ENCODE measurements at regions not wholly inside any gene's neighbourhood (a gene's known extent, or its start where the extent isn't known, plus 50 kb on each side); places are given as distances from the start of the nearest gene placed in this dataset.

DNA sequence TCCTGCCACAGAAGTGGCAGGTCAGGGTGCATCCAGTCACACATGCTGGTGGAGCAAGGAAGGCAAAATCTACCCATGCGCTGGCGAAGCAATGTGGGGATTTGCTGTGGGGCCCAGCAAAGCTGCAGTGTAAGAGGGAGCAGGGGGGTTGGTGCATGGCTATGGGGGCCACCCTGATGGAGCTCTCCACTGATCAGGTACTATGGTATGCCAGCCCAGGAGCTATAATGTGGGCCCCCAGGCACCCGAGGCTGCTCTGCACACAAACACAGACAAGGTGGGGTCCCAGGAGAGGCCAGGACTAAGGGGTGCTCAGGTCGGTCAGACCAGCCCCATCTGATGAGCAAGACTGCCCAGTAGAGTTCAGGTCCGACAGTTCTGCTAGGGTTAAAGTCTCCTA, 213.5 kb downstream of the ZC3H11B start:
- DNase-seq (ENCODE audit: low read depth in 2 of 2) = no peak

DNA sequence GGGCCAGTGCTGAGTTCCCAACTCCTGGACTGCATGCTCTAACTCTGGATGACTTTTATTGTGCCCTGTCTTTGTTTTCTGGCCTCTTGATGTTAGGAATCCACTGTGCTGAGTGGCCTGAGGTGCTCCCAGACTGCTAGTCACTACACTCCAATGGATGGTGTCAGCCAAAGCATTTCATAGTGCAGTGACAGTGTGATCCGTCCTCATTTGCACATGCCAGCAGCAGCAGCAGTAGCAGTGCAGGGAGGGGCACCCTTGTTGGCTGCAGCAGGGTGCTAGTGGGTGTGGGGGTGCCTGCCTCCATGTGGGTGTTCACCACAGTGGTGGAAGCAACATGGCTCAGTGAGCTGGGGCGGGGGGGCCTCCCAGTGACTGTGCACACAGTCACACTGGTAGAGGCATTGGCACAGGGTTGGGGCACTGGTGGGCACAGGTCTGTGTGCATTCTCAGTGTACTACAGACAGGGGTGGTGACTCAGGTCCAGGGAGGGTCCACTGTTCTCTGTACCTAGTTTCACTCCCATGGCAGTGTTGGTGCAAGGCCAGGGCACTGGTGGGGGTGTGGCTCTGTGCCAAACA, 214.0 kb downstream of the ZC3H11B start:
- no peak for DNase-seq (ENCODE audit: low read depth in 2 of 2)

DNA sequence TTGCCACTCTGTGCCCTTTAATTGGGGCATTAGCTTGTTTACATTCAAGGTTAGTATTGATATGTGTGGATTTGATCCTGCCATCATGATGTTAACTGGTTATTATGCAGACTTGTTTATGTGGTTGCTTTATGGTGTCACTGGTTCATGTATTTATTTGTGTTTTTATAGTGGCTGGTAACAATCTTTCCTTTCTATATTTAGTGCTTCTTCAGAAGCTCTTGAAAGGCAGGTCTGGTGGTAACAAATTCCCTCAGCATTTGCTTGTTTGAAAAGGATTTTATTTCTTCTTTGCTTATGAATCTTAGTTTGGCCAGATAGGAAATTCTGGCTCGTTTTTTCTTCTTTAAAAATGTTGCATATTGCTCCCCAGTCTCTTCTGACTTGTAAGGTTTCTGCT, 215.4 kb downstream of the ZC3H11B start:
- DNase-seq (ENCODE audit: low read depth in 2 of 2) = no peak

DNA sequence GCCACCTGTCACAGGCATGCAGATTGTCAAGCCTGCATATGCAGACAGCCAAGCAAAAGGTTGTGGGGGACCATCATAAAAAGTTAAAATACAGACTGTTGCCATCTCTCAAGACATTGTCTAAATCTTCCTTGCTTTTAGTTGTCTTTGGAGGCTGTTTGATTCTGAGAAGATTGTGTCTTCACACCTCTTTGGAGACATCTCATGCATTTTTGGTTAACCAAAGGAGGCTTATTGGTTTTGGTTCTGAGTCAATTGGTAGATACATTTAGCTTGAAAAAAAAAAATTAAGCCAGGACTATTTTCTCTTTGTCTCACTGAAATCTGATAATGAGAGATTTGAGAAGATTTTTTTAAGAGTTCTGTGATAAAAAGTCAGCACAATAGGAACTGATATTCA, 217.6 kb downstream of the LYPLAL1 start:
- DNase-seq (ENCODE audit: low read depth in 2 of 2) = no peak

DNA sequence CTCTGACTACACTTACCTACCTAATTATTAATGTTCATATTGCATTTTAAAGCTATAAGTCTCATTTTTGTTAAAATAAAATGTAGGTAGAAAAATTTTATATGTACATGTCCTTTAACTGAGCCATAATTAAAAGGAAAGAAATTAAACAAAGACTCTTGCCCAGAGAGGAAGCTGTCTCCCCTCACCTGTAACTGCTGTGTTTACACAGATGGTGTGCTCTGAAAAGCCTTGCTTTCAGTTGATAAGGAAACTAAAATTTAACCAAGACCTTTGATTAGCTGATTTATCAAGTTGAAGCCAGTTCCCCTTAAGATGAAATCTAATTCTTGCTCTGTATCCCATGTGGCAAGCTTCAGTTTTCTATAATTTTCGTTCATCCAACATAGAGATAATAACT, 213.5 kb downstream of the LYPLAL1 start:
- no peak for DNase-seq (ENCODE audit: low read depth in 2 of 2)

DNA sequence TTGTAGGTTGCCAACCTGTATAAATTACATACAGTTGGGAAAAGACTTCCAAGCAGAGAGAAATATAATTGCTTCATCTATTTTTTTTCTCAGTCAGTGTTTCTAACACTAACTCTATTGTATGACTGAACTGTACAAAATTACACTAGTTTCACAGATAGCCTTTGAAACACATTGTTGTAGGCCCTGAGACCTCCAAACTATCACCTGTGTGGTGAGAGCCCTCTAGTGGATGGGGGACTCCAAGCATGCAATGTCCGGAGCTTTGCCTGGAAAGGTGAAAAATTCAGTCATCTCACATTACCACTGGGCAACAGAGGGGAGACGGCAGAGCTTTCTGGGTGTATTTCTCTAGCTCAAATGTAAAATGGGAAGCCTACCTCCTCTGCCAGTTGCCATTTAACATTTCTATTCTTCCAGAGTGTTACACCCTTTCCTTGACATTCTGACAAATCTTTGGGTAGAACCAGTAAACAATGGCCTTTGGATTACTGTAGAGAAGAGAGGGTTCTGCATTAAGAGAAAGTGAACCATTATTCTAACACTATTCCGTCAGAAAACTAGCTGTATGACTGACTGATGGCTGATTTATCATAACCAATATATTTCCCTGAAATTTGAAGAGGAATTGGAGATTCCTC, 212.2 kb downstream of the LYPLAL1 start:
- no peak for DNase-seq (ENCODE audit: low read depth in 2 of 2)

DNA sequence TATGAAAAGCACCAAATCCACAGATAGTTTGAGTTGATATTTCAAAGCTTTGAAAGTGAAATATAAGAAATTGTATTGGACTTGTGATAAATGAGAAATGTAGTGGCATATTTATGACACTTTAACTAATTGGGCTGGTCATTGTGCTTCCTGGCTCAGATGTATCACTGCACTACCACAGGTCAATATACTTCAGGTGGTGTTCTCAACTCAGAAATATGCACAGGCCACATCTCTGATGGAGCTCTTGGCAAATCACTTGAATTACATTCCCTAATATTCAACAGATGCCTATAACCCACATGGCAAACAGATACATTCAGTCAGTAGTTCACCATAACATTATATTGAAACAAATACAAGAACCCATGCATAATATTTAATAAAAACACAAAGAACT, 209.6 kb downstream of the LYPLAL1 start:
- DNase-seq (ENCODE audit: low read depth in 2 of 2) = no peak

DNA sequence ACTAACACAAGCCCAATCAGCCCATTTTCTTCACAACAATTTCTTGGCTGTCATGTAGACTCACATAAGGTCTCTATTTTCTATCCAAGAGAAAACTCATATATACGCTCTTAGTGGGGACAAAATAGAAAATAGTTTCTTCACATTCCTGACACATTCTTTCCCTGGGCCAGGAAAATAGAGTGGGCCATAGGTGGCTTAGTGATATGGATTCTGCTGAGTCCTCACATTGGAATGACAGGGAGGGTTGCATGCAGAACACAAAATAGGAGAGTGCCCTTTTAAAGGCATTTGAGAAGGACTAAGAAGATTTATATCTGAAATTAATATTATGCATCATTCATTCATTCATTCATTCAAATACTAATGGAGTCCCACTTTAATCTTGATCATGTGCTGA, 207.7 kb downstream of the LYPLAL1 start:
- DNase-seq (ENCODE audit: low read depth in 2 of 2) = no peak

DNA sequence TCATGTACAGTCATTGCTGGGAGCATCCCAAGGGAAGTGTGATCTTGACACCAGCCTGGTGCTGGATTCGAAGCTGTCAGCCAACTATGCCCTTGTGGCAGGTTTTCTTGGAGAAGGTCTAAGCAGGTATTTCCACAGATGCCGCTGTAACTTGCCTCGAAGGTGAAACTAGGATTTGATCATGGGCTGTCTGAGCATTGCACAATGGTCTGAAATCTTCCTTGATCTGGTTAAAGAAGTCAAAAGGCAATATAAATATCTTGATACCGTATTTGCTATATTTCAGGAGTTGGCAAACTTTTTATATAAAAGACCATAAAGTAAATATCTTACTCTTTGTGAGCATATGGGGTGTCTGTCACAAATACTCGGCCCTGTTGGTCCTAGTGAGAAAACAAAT, 206.8 kb downstream of the LYPLAL1 start:
- no peak for DNase-seq (ENCODE audit: low read depth in 2 of 2)

DNA sequence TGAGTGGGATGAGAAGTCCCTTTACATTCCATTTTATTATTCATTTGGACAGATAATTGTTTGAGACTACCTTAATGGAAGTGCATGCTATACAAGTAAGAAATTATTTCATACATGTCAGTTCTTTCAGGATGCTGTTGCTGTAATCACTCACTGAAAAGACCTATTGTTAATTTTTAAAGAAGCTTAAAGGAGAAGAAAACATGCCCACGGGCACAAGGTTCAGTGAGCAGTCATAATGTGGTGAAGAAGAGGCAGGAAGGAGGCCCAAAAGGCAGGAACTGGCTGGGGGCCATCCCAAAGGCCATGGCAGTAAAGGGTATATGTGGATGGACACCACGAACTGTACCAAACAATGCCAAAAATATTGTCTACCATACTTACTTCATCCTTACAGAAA, 206.0 kb downstream of the LYPLAL1 start:
- no peak for DNase-seq (ENCODE audit: low read depth in 2 of 2)

DNA sequence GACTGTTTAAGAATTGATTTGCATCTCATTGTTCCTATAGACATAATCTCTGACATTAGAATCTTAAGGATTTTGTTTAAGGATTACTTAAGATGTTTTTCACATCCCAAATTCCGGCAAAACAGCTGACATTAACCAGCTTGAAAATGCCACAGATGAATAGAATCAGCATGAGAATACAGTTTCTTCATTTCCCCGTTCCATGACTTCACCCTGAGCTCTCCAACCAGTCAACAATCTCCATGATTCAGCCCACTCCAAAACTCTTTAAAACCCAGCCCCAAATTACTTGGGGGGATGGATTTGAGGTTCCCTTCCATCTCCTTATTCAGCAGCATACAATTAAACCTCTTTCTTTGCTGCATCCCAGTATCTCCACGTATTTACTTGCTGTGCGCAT, 201.0 kb downstream of the LYPLAL1 start:
- no peak for DNase-seq (ENCODE audit: low read depth in 2 of 2)

DNA sequence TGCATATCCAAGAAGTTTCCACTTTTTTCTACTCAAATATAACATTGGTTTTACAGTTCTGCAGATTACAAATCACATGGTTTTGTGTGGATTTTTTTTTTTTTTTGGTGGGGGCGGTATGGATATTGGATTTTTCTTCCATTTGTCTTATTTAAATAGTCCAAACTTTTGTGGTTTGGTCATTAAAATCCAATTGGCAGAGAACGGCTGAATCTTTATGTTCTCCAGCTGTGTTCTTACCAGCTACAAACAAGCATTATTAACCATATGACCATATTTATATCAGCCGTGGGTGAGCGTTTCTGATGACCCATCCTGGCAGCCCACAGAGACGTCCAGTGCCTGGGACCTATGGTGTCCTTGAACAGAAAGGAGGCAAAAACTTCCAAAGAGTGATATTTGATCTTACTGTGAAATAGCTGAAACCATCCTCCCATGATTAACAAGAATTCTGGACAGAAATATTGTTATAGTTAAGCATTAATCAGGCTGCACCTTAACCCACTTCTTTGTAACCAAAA, 200.4 kb downstream of the LYPLAL1 start:
- DNase-seq (ENCODE audit: low read depth in 2 of 2) = no peak

DNA sequence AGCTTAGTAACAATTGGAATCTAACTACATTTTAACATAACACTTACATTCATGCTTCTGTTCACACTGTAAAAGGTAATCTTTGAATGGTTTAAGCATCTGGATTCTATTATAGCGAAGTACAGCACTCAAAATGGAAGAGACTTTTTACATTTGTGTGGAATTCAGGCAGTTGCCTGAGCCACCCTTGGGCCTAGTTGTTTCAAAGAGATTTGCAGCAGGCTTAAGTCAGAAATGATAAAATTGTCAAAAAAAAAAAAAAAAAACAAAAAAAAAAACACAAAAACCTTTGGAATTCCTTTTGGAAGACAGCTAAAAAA, 199.9 kb downstream of the LYPLAL1 start:
- no peak for DNase-seq (ENCODE audit: low read depth in 2 of 2)

DNA sequence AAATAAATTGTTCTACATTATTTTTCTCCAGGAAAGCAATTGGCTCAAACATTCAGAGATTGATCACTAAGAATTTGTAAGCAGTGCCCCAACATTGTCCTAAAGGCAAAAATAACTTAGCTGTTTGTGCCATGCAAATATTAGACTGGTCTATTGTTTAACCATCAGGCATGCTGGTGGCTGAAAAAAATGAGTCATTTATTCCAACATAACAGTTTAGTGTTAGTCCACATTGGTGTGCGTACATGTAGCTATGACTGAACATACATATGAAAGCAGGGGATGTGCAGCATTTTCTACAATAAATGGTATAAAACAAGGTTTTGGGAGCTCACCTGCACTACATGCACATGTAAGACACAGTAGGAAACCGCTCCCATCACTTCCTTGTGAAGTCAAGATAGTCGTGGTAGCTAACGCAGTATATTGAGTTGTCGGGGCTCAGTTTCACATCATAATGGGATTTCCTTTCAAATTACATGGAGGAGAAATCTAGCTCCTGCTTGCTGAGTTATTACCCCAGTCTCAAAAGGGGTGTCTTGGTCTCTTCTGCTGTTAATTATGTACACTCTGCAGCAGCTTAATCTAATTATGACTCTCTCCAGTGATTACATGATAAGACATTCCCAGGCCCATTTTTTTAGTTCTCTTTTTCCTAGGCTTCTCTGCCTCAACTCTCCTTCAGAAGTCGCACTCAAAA, 199.4 kb downstream of the LYPLAL1 start:
- DNase-seq (ENCODE audit: low read depth in 2 of 2) = no peak

DNA sequence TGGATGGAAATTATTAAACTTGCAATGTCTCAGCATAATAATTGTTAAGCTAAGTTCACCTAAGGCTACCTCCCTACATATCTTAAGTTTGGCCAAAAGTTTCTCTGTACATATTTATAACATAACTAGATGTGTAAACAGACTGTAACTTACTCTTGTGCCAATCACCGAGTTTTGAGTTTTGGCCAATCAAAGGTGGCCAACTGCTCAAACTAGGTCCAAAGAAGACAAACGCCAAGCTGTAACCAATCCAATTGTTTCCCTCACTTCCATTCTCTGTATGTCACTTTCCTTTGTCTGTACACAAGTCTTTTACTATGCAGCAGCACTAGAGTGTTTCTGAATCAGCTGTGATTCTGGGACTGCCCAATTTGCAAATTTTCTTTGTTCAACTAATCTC, 197.8 kb downstream of the LYPLAL1 start:
- no peak for DNase-seq (ENCODE audit: low read depth in 2 of 2)

DNA sequence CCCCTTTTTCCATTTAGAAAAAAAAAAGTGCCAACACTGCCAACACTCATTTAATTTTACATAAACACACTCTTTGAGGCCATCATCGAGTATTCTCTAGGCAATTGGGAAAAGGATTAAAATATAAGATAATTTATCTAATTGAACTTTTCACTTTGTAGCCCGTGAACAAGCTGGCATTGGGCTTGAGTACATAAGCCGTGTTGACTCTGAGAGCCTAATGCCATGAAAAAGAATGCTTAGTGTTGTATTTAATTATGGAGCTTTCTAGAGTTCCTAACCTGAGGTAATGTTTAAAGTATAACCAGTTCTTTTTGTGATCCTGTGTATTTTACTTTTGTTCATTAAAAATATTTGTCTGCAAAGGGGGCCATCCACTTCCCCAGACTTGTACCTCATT, 193.8 kb downstream of the LYPLAL1 start:
- DNase-seq (ENCODE audit: low read depth in 2 of 2) = no peak

DNA sequence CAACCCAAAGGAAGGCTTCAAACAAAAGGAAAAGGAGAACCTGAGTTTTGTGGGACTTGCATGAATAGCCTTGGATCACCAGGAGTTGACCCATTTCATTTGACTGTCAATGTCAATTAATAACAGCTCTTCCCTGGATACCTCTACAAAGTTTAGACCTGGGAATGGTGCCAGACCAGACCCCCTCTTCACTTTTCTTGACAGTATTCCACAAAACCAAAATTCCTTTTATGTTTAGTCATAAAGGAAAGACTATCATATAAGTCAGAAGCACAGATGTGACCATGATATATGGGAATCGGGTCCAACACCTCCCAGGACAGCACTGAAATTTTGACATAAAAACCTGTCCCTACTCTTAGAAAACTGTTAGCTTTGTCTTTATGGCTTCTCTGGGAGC, 191.8 kb downstream of the LYPLAL1 start:
- no peak for DNase-seq (ENCODE audit: low read depth in 2 of 2)

DNA sequence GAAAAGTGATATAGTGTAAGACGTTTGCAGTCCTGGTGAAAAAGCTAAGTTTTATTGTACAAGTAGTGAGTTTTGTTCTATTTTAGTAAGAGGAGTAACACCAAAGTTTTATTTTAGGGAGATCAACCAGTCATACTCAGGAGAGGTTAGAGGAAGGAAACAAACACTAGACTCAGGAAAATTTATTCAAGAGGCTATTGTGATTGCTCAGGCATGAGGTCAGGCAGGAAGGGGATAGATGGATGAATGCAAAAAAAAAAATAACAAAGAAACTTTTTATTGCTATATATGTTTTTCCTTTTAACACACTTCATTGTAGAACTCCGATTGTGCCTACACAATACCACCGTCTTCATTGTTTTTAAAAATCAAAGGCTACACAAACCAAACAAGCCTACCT, 189.0 kb downstream of the LYPLAL1 start:
- no peak for DNase-seq (ENCODE audit: low read depth in 2 of 2)

DNA sequence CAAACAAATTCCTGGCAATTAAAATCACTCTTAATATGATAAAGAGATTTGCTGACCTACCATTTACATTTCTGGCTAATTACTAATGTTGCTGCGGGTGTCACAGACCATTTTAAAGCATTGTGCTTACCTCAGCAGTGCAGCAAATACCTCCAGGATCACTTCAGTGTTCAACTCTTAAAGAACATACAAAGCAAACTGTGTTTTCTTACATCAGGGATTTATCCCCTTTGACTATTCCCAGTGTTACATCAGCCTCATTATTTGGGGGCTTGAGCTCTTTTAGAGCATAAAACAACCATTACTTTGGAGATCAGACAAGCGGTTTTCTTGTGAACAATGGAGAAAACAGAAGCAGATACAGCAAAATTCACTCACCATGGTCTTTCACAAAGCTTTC, 185.4 kb downstream of the LYPLAL1 start:
- DNase-seq (ENCODE audit: low read depth in 2 of 2) = no peak

DNA sequence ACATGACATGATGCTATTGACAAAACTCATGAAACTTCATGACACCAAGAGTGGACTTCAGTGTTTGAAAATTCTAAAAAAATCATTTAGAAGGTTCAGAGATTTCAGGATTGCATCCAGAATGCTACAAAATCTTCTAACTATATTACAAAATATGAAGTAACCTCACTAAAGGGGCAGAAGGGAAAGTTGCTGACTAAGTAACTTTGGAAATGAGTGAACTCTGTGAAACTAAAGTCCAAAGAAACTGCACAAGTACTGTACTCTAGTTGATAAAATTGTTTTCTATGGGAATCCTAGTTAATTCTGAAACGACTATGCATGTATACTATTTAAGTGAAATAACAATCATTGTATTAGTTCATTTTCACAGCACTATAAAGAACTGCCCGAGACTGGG, 184.4 kb downstream of the LYPLAL1 start:
- no peak for DNase-seq (ENCODE audit: low read depth in 2 of 2)

DNA sequence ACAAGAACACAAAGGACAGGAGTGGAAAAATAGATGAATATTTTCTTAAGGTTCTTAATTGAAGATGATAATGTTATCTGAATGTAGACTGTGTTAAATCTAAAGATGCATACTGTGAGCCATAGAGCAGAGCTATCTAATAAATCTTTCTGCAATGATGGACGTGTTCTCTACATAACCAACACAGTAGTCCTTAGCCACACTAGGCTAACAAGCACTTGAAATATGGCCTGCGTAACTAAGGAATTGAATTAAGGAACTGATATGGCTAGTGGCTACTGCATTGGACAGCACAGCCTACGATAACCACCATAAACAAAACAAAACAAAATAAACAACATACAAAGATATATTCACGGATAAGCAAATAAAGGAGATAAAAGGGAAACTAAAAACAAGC, 181.3 kb downstream of the LYPLAL1 start:
- DNase-seq (ENCODE audit: low read depth in 2 of 2) = no peak

DNA sequence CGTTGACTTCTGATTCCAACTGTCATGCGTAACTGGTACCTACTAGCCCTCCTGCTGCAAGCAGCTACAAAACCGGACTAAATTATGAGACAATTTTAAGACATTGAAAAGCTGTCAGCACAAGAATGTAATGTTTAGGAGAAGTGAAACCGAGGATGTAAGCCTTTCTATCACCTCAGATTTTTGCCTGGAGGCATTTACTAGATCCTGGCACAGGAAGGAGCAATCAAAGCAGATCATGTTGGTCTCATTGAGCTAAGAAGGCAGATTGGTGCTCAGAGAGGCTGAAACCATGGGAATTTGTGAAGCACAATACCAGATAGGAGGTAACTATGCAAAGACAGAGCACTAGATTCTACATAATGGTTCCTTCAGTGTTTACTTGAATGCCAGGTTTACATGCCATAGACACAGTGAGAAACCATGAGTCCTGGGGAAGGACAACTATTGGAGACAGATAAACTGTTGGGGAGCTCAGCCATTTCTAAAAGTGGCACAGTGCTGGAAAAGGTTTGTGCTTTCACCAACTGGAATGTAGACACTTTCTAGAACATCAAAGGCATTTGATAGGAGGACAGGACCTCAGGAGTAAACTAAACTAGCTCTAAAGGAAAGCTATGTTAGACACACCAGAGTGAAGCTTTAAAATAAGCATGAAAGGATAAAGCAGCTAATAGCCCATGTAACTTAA, 179.4 kb downstream of the LYPLAL1 start:
- no peak for DNase-seq (ENCODE audit: low read depth in 2 of 2)

All from stimulated activated CD8-positive, alpha-beta memory T cell treated with anti-CD3 and anti-CD28 coated beads, Interleukin-7, amount 100 ng/mL, for 1 hour (primary cell).